HepG2 (cell line): ENCODE measurements at regions not wholly inside any gene's neighbourhood (a gene's known extent, or its start where the extent isn't known, plus 50 kb on each side); places are given as distances from the start of the nearest gene placed in this dataset.
"Not testable (repeated sequence)": the region's sequence is repeated elsewhere in the genome, so short reads cannot be mapped to it uniquely, and the experiment has no call there.

Experiments
- CTCF ChIP-seq: sonication (generic); formaldehyde crosslinking; IDR thresholded peaks from 2 replicates; pipeline ENCODE4 v1.5.0; 2020; ENCODE audit warnings: mild to moderate bottlenecking, missing genetic modification reagents, moderate library complexity
- ESRRA ChIP-seq: sonication (generic); formaldehyde crosslinking; IDR thresholded peaks from 2 replicates; pipeline ENCODE4 v1.5.1; 2020; ENCODE audit warnings: mild to moderate bottlenecking, low read depth, missing genetic modification reagents
- MTERF4 ChIP-seq: sonication (generic); formaldehyde crosslinking; IDR thresholded peaks from 2 replicates; pipeline ENCODE4 v1.8.0; 2023; ENCODE audit warnings: mild to moderate bottlenecking, missing genetic modification reagents
- POLR2A ChIP-seq, 2 experiments: IDR thresholded peaks; 2 replicates each; pipeline ENCODE4 v1.6.1; 2011; ENCODE audit warnings: low read depth in 2 of 2, low read length in 2 of 2, mild to moderate bottlenecking in 1 of 2, moderate library complexity in 1 of 2; ENCODE audit not compliant: insufficient read depth in 1 of 2
- POLR2AphosphoS2 ChIP-seq: IDR thresholded peaks from 2 replicates; pipeline ENCODE4 v1.6.1; 2011; ENCODE audit warnings: low read depth, low read length, improper control_type of control experiment
- ZNF780A ChIP-seq: sonication (generic); formaldehyde crosslinking; IDR thresholded peaks from 2 replicates; pipeline ENCODE4 v1.8.0; 2022; ENCODE audit warnings: mild to moderate bottlenecking, missing genetic modification reagents, moderate library complexity
- ZSCAN9 ChIP-seq: IDR thresholded peaks from 2 replicates; pipeline ENCODE4 v1.6.1; 2016; ENCODE audit warnings: borderline replicate concordance

GRCh38 chr5:12574298-12575093 is 670.2 kb upstream of the CTNND2 start:
- not testable (repeated sequence) for TF ChIP-seq CTCF (CRISPR knock-in tag); MTERF4 (CRISPR knock-in tag); POLR2AphosphoS2; ESRRA (CRISPR knock-in tag); POLR2A (IDR thresholded peaks at IDR 0.05; ENCODE audit: insufficient read depth in 1 of 2, low read depth in 2 of 2, low read length in 2 of 2); ZSCAN9 (CRISPR knock-in tag); ZNF780A (CRISPR knock-in tag)
